H54 (cell line): ENCODE measurements at regions not wholly inside any gene's neighbourhood (a gene's known extent, or its start where the extent isn't known, plus 50 kb on each side); places are given as distances from the start of the nearest gene placed in this dataset.

Experiments used
- DNase-seq: peaks from one replicate; pipeline ENCODE4 v3.0.0; 2011; ENCODE audit warnings: low spot score, mixed read lengths; ENCODE audit not compliant: insufficient read length
- FAIRE-seq: peaks from 3 replicates; lab custom pipeline; 2011; peaks lifted over from hg19 to GRCh38; lab: Jason Lieb, UNC
- POLR2A ChIP-seq: IDR thresholded peaks from 2 replicates; pipeline ENCODE4 v1.6.1; 2011; ENCODE audit warnings: low read depth, mild to moderate bottlenecking, low read length

GRCh38 chr15:55060836-55061235, 135.9 kb downstream of the RSL24D1 start:
- DNase-seq (no peak), FAIRE-seq (no peak)
- TF ChIP-seq POLR2A: no peak

GRCh38 chr15:55056500-55056899, 140.2 kb downstream of the RSL24D1 start:
- no peak for TF ChIP-seq POLR2A
- DNase-seq: no peak
- no peak for FAIRE-seq

DNA sequence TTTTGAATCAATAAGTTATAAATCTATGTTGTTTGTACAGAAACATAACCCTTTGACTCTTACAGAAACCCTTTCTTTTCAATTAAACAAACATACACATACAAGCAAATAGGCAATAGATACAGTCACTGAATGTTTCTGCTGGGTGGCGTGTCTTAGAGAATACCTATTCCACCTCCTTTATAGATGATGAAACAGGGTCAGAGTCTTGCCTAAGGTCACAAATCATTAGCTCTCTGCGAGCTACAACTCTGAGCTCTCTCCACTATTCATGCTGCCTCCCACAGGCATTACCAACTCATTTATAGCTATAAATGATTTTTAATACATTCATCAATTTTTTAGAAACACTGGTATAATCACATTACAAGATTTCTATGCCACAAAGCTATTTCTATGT, 152.6 kb downstream of the RSL24D1 start:
- FAIRE-seq (no peak), DNase-seq (no peak)

DNA sequence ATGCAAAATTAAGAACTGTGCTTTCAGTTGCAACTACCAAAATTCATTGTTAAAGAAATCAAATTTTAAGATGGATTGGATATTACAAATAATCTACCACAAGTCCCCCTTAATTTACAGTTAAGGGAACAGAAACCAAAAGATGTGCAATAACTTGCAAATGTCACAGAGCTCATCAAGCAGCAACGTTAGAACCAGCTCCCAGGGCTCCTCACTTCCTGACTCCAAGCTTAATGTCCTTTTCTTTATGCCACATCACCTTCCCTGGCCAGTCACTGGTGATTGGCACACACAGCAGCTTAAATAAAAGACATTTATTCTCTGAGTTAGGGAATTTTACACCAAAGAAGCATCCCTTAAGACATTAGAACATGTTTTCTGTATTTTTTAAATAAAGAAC, 159.7 kb downstream of the RSL24D1 start:
- no peak for TF ChIP-seq POLR2A
- no peak for DNase-seq
- FAIRE-seq: no peak

More for the DNA sequence above, 152.6 kb downstream of the RSL24D1 start:
- no peak for TF ChIP-seq POLR2A

GRCh38 chr15:55035749-55036148, 161.0 kb downstream of the RSL24D1 start:
- TF ChIP-seq POLR2A: no peak
- DNase-seq (no peak), FAIRE-seq (no peak)

- no peak for TF ChIP-seq POLR2A
- FAIRE-seq (no peak), DNase-seq (no peak)
Observed at GRCh38 chr15:55033574-55033973, 163.2 kb downstream of the RSL24D1 start.

GRCh38 chr15:55031727-55032126, 165.0 kb downstream of the RSL24D1 start:
- FAIRE-seq: no peak
- no peak for TF ChIP-seq POLR2A
- no peak for DNase-seq

DNA sequence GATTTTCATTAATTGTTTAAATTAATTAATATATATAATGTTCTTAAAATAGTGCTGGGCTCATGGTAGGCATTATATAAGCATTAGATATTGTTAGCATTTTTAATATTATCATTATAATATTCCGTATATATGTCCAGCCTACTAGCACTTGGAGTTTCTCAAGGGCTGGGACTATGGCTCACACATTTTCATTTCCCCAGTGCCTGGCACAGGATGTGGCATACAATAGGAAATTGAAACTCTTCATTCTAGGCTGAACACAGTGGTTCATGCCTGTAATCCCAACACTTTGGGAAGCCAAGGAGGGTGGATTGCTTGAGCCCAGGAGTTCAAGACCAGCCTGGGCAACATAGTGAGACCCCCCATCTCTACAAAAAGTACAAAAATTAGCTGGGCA, 170.4 kb downstream of the RSL24D1 start:
- no peak for DNase-seq
- FAIRE-seq: no peak
- no peak for TF ChIP-seq POLR2A

- no peak for TF ChIP-seq POLR2A
- no peak for FAIRE-seq
- DNase-seq: no peak
Observed at GRCh38 chr15:55017635-55018034, 179.1 kb downstream of the RSL24D1 start.

DNA sequence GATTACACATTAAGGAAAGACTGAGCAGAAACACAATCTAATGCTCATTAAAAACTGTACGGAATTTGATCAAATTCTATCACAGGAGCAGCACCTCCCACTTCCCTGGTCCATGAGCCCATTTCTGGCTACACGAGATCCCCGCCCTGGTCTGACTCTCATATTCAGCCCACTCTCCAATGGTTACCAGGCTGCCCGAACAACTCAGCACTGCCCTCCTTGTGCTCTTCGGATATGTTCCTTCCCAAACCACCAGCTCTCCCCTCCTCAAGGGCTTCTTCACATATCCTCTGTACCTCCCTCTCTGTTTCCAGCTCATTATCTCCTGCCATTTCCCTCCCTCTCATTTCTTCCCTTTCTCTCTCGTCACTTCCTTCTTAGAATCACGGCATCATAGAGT, 180.5 kb downstream of the RSL24D1 start:
- DNase-seq (no peak), FAIRE-seq (no peak)
- TF ChIP-seq POLR2A: no peak

- no peak for DNase-seq
- no peak for TF ChIP-seq POLR2A
- no peak for FAIRE-seq
Observed at GRCh38 chr15:55015093-55015445, 181.7 kb downstream of the RSL24D1 start.

- FAIRE-seq (no peak), DNase-seq (no peak)
- TF ChIP-seq POLR2A: no peak
Observed at GRCh38 chr15:55014391-55015092, 182.2 kb downstream of the RSL24D1 start.

- FAIRE-seq (no peak), DNase-seq (no peak)
- TF ChIP-seq POLR2A: no peak
Observed at GRCh38 chr15:55008421-55008820, 188.3 kb downstream of the RSL24D1 start.

DNA sequence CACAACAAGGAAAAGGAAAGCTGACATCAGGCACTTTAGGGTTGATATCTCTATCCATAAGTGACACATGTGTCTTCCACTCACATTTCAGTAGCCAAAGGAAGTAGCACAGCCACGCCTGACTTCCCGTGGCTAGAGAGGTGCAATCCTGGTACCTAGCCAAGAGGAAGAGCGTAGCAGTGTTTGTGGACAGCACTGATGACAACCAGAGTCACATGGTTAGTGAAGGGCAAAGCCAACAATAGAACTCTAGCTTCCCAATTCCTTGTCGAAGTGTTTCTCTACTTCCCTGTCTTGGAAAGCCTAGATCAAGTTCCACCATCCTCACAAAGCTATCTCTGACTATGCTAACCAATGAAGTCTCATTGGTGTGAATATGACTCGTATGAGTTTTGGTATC, 189.2 kb downstream of the RSL24D1 start:
- DNase-seq (no peak), FAIRE-seq (no peak)
- no peak for TF ChIP-seq POLR2A

GRCh38 chr15:55005679-55006078, 191.1 kb downstream of the RSL24D1 start:
- FAIRE-seq: no peak
- no peak for DNase-seq
- no peak for TF ChIP-seq POLR2A
